ENCODE measurements at regions not wholly inside any gene's neighbourhood (a gene's known extent, or its start where the extent isn't known, plus 50 kb on each side); places are given as distances from the start of the nearest gene placed in this dataset.

GRCh38 chr11:80525663-80526405, 1085.0 kb upstream of the TENM4 start:
- Histone ChIP-seq H3K23me2 (ENCODE audit: insufficient read length, low read depth, low read length, poor library complexity, severe bottlenecking) (no peaks in the 10 kb centered on the region), H3K4me2 (ENCODE audit: insufficient read depth, insufficient read length, low read length) (no peak overlapping the region), H2BK5ac (ENCODE audit: insufficient read length, low read length) (no peak overlapping the region), H3T11ph (ENCODE audit: low read length) (no peak overlapping the region), H4K5ac (ENCODE audit: insufficient read length, low read depth, low read length) (no peak overlapping the region), H3K27ac (ENCODE audit: insufficient read length, low read depth, low read length) (no peak overlapping the region), H2BK20ac (ENCODE audit: low read depth, low read length, poor library complexity, severe bottlenecking) (no peak overlapping the region), H3K23ac (ENCODE audit: insufficient read length, low read depth, low read length) (no peak overlapping the region), H3K79me1 (ENCODE audit: insufficient read depth, low read depth, low read length, poor library complexity, severe bottlenecking) (no peaks in the 10 kb centered on the region), H2BK12ac (ENCODE audit: insufficient read length, low read depth, low read length) (no peak overlapping the region), H2AFZ (ENCODE audit: low read length) (no peak overlapping the region), H3K18ac (ENCODE audit: insufficient read length, low read depth, low read length) (no peak overlapping the region), H4K8ac (replicated peaks; ENCODE audit: insufficient read length, low read depth, low read length) (no peak overlapping the region), H3K4ac (ENCODE audit: low read depth, low read length) (no peak overlapping the region), H3K4me1 (ENCODE audit: insufficient read depth, low read length) (no peaks in the 10 kb centered on the region), H2BK15ac (ENCODE audit: low read depth, low read length) (no peak overlapping the region), H3K79me2 (ENCODE audit: insufficient read depth, low read length) (no peaks in the 10 kb centered on the region), H2AK5ac (ENCODE audit: insufficient read length, low read length) (no peak overlapping the region), H3K27me3 (ENCODE audit: insufficient read depth, low read length) (no peaks in the 10 kb centered on the region), H3K56ac (ENCODE audit: insufficient read length, low read depth, low read length) (no peak overlapping the region), H2BK120ac (ENCODE audit: low read depth, low read length, poor library complexity, severe bottlenecking) (no peak overlapping the region), H4K91ac (ENCODE audit: insufficient read length, low read depth, low read length) (no peak overlapping the region), H4K20me1 (ENCODE audit: control insufficient read depth, insufficient read depth, insufficient read length) (no peaks in the 10 kb centered on the region), H3K9me3 (ENCODE audit: control insufficient read depth, low read depth, low read length) (no peaks in the 10 kb centered on the region), H3K9ac (ENCODE audit: extremely low read depth, insufficient read length, low read length) (no peak overlapping the region), H3K14ac (ENCODE audit: insufficient read depth, low read length) (no peak overlapping the region)
- H3K27me3 Mint-ChIP-seq (ENCODE audit: low read depth), result no peaks in the 10 kb centered on the region
- TF ChIP-seq CTCF (conservative IDR thresholded peaks at IDR 0.05), result no peak
- no peak overlapping the region for H3K4me3 Mint-ChIP-seq
- no peak overlapping the region for H3K27ac Mint-ChIP-seq
- H3K36me3 Mint-ChIP-seq (ENCODE audit: insufficient read depth in 1 of 3, low read depth in 3 of 3), result no peaks in the 10 kb centered on the region
- H3K9me3 Mint-ChIP-seq, result no peaks in the 10 kb centered on the region
- DNase-seq, result no peak
- no peaks in the 10 kb centered on the region for H3K4me1 Mint-ChIP-seq
- whole genome bisulfite sequencing (ENCODE audit: extremely low coverage, insufficient read length, low lambda C conversion rate), result no CpG with 5 or more reads among the region's 4 CpGs

Measured in H9 (cell line).